HEK293T (cell line): ENCODE measurements at regions not wholly inside any gene's neighbourhood (a gene's known extent, or its start where the extent isn't known, plus 50 kb on each side); places are given as distances from the start of the nearest gene placed in this dataset.

Experiments
- BHLHE40 ChIP-seq: fragments of 450-650 bp; IDR thresholded peaks from 2 replicates; pipeline ENCODE4 v1.6.1; 2016; ENCODE audit warnings: mild to moderate bottlenecking, moderate library complexity, borderline replicate concordance
- FOXA1 ChIP-seq: fragments of 450-650 bp; IDR thresholded peaks from 2 replicates; pipeline ENCODE4 v1.6.1; 2016; ENCODE audit warnings: mild to moderate bottlenecking
- PKNOX1 ChIP-seq: fragments of 450-650 bp; IDR thresholded peaks from 2 replicates; pipeline ENCODE4 v1.6.1; 2016
- SP1 ChIP-seq: fragments of 450-650 bp; IDR thresholded peaks from 2 replicates; pipeline ENCODE4 v1.6.1; 2017

DNA sequence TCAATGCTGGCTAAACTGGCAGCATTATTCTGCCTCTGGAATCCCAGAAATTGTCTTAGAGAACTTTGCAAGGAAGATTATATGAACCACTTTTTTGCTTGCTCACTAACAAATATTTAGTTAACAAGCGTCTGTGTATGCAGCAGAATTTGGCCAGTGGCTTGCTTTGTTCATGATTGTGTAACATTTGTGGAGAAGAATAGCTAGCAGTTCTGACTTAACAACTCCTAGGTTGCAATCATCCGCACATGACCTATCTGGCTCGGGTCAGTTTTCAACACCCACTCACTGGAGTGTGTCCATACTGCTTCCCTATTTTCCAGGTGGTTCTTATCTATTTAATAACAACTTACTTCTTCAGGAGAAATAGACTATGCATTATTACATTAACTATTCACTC is 98.5 kb downstream of the SNX18 start:
- TF ChIP-seq SP1 (no peak), FOXA1 (no peak), PKNOX1 (no peak), BHLHE40 (no peak)
